DMS79 treated with DMSO at 0.1 percent for 48 hours (cell line): ENCODE measurements at regions not wholly inside any gene's neighbourhood (a gene's known extent, or its start where the extent isn't known, plus 50 kb on each side); places are given as distances from the start of the nearest gene placed in this dataset.

Experiments
- DNase-seq: peaks from one replicate; lab custom pipeline; 2025; lab: John Stamatoyannopoulos, UW

GRCh38 chr11:30155428-30155827 lies 75.4 kb upstream of the FSHB start:
- DNase-seq: no peak

GRCh38 chr11:30159546-30159945 lies 71.3 kb upstream of the FSHB start:
- DNase-seq: peak; percentile 4

GRCh38 chr11:30165652-30166051 lies 65.2 kb upstream of the FSHB start:
- no peak for DNase-seq

GRCh38 chr11:30171661-30172060 lies 59.2 kb upstream of the FSHB start:
- DNase-seq: no peak

- DNase-seq: no peak
Measured at GRCh38 chr11:30172158-30172557, 58.7 kb upstream of the FSHB start.

- no peak for DNase-seq
Measured at GRCh38 chr11:30172883-30173311, 57.9 kb upstream of the FSHB start.

GRCh38 chr11:30174265-30175020 lies 56.4 kb upstream of the FSHB start:
- DNase-seq: no peak
